ENCODE measurements at regions not wholly inside any gene's neighbourhood (a gene's known extent, or its start where the extent isn't known, plus 50 kb on each side); places are given as distances from the start of the nearest gene placed in this dataset.

DNA sequence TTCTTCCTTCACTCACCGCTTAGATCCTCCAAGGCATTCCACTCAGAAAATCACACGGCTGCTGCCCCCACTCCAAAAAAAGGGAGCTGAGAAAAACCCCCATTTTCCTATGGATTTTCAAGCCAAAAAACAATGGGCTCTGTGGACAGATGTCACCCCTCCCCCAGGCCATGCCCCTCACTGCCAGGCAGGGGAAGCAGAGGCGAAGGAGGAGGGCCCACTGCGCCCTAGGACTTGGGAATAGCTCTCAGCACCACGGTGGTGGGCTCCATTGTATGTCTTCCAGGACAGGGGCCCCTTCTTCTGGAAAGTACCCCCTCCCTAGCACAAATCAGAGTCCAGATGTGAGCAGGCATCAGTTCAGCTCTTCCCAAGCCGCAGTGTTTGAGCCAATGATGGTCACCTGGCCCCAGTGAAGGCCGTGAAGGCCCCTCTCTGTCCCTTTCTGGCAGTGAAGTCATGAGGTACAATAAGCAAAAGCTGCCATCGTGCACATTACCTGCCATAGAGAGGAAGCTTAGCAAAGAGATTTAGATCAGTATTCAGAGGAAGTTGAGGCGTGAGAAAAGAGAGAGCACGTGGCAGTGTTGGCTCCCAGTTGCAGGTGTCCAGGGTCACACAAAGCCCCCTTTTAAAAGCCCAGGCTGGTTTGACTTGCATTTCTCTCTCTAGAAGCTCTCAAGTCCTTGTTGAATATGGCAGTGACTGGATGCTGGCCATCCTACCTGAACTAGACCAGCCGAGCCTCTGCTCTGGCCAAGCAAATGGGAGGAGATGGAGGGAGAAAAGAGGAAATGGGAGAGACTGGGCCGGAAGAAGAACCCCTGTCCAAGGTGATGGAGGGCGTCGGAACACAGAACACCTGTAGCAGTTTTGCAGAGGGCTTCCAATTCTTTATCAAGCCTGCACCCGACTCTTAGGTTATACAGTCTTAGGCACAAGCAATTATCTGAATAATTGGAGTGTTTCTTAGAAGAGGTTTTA is 149.0 kb downstream of the TOMM20 start:
- Histone ChIP-seq H3K27me3 (ENCODE audit: control insufficient read depth, insufficient read depth, low read length) (no peaks in the 10 kb centered on the region), H3K4me1 (ENCODE audit: control insufficient read depth, insufficient read depth, low read length) (peaks cover 61% of the 10 kb centered on the region), H3K36me3 (ENCODE audit: control insufficient read depth, insufficient read depth, low read length) (no peaks in the 10 kb centered on the region), H3K4me3 (ENCODE audit: low read length) (no peak overlapping the region), H3K27ac (ENCODE audit: low read length) (peak overlapping the region; percentile 75), H3K9me3 (ENCODE audit: control insufficient read depth, insufficient read depth, low read length) (no peaks in the 10 kb centered on the region)
- H3K4me3 Mint-ChIP-seq, result peak overlapping the region; percentile 33
- WGBS (ENCODE audit: insufficient coverage), result 51% methylated on average over 14 of the region's 15 CpGs
- H3K9me3 Mint-ChIP-seq, result no peaks in the 10 kb centered on the region
- H3K36me3 Mint-ChIP-seq, result no peaks in the 10 kb centered on the region
- TF ChIP-seq, protein P1, sequence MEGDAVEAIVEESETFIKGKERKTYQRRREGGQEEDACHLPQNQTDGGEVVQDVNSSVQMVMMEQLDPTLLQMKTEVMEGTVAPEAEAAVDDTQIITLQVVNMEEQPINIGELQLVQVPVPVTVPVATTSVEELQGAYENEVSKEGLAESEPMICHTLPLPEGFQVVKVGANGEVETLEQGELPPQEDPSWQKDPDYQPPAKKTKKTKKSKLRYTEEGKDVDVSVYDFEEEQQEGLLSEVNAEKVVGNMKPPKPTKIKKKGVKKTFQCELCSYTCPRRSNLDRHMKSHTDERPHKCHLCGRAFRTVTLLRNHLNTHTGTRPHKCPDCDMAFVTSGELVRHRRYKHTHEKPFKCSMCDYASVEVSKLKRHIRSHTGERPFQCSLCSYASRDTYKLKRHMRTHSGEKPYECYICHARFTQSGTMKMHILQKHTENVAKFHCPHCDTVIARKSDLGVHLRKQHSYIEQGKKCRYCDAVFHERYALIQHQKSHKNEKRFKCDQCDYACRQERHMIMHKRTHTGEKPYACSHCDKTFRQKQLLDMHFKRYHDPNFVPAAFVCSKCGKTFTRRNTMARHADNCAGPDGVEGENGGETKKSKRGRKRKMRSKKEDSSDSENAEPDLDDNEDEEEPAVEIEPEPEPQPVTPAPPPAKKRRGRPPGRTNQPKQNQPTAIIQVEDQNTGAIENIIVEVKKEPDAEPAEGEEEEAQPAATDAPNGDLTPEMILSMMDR (IDR thresholded peaks at IDR 0.05), result no peak
- H3K27ac Mint-ChIP-seq, result peak overlapping the region; percentile 20 to 86
- intact Hi-C loops (cut with micrococcal nuclease), result loop anchor here (2.0 to 5.0 kb wide), 2 partner anchors 17 to 33 kb away; no protein-coding TSS in a partner anchor
- peaks cover 41 to 44% of the 10 kb centered on the region in 2 donors for H3K4me1 Mint-ChIP-seq
- peak in 1 of 2 donors; percentile 51 for DNase-seq
- peaks cover 4 to 7% of the 10 kb centered on the region in 2 donors for H3K27me3 Mint-ChIP-seq (ENCODE audit: low read depth in 2 of 2)
- ATAC-seq, result no peak

DNA sequence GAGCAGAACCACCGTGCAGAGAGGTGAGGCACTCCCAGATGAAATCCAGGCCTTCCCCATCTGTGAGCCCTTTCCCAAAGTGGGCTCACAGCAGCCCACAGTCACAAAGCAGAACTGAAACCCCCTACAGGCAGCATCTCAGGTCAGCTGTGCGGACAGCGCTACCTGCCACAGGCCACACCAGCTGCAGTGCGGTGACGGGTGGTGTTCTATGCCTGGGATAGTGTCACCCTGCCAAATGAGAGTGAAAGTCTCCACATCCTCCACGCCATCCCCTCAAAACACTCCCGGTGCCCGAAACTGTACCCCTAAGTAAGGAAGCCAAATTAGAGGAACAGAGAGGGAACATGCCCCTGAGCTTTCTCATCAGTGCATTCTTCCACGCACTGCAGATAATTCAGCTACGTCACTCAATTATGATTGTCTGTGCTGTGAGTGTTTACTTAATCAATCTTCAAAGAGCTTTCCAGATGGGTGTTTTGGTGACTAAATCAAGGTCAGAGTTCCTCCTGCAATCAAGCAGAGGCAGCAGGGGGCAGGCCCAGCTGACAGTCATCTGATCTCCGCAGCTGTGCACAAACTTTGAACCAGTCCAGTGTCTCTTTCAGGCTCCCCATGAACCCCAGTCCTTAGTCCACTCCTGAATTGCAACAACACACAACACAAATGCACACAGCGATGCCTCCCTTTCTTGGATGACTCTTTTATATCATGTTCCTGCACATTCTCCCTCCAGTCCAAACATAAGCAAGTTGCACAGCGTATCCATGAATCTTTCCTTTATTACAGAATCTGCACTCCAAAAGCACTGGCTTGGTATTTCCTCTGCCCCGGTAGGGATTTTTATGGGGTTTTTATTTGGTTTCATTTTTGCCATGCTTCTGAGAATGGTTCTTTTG is 150.0 kb downstream of the TOMM20 start:
- Histone ChIP-seq H3K27me3 (ENCODE audit: control insufficient read depth, insufficient read depth, low read length) (no peaks in the 10 kb centered on the region), H3K27ac (ENCODE audit: low read length) (peak overlapping the region; percentile 75), H3K4me1 (ENCODE audit: control insufficient read depth, insufficient read depth, low read length) (peaks cover 55% of the 10 kb centered on the region), H3K4me3 (ENCODE audit: low read length) (no peak overlapping the region), H3K36me3 (ENCODE audit: control insufficient read depth, insufficient read depth, low read length) (no peaks in the 10 kb centered on the region), H3K9me3 (ENCODE audit: control insufficient read depth, insufficient read depth, low read length) (no peaks in the 10 kb centered on the region)
- Mint-ChIP-seq H3K36me3 (no peaks in the 10 kb centered on the region), H3K27ac (peak overlapping the region; percentile 20 to 86), H3K4me1 (peaks cover 37 to 39% of the 10 kb centered on the region in 2 donors), H3K9me3 (no peaks in the 10 kb centered on the region), H3K27me3 (ENCODE audit: low read depth in 2 of 2) (peaks cover 4 to 7% of the 10 kb centered on the region in 2 donors), H3K4me3 (peak overlapping the region; percentile 2)
- DNase-seq (peak in 1 of 2 donors; percentile 79), ATAC-seq (peak; percentile 12 to 42 (median 25))
- intact Hi-C loops (cut with micrococcal nuclease), result loop anchor here (2.0 to 5.0 kb wide), 2 partner anchors 16 to 34 kb away; no protein-coding TSS in a partner anchor
- WGBS (ENCODE audit: insufficient coverage), result 36% methylated on average over 13 of the region's 14 CpGs
- TF ChIP-seq, protein P1 (IDR thresholded peaks at IDR 0.05), result no peak

DNA sequence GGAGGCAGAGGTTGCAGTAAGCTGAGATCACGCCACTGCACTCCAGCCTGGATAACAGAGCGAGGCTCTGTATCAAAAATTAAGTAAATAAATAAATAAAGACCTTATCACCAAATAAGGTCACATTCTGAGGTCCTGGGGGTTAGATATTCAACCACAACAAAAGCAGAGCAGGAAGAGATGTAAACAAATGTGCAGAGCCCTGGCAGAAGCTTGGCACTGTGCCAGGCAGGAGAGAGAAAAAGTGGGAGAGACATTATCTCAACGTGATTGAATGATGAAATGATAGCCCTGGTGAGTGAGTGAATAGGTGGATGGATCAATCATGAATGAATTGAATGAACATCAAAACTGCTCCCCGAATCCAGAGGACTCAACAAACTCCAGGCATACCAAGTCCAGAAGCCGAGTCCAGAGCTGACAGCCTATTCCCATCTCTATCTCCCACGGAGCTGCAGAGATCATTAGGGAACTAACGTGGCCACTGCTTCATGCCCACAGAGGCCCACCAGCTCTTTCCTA is 150.7 kb downstream of the TOMM20 start:
- Mint-ChIP-seq H3K36me3 (no peaks in the 10 kb centered on the region), H3K27me3 (ENCODE audit: low read depth in 2 of 2) (peaks cover 4 to 7% of the 10 kb centered on the region in 2 donors), H3K9me3 (no peaks in the 10 kb centered on the region), H3K27ac (peak overlapping the region; percentile 10 to 20), H3K4me3 (no peak overlapping the region), H3K4me1 (peaks cover 37 to 39% of the 10 kb centered on the region in 2 donors)
- Histone ChIP-seq H3K36me3 (ENCODE audit: control insufficient read depth, insufficient read depth, low read length) (no peaks in the 10 kb centered on the region), H3K4me1 (ENCODE audit: control insufficient read depth, insufficient read depth, low read length) (peaks cover 55% of the 10 kb centered on the region), H3K27me3 (ENCODE audit: control insufficient read depth, insufficient read depth, low read length) (no peaks in the 10 kb centered on the region), H3K27ac (ENCODE audit: low read length) (peak overlapping the region; percentile 75), H3K9me3 (ENCODE audit: control insufficient read depth, insufficient read depth, low read length) (no peaks in the 10 kb centered on the region), H3K4me3 (ENCODE audit: low read length) (no peak overlapping the region)
- WGBS (ENCODE audit: insufficient coverage), result 58% methylated on average over 5 of the region's 7 CpGs
- peak in 1 of 2 donors; percentile 46 for DNase-seq
- TF ChIP-seq, protein P1 (IDR thresholded peaks at IDR 0.05), result no peak
- no peak for ATAC-seq
- intact Hi-C loops (cut with micrococcal nuclease), result loop anchor here (2.0 to 5.0 kb wide), 2 partner anchors 15 to 34 kb away; no protein-coding TSS in a partner anchor
